ENCODE measurements at regions not wholly inside any gene's neighbourhood (a gene's known extent, or its start where the extent isn't known, plus 50 kb on each side); places are given as distances from the start of the nearest gene placed in this dataset.

GRCh38 chr18:42174909-42175308 is 219.9 kb downstream of the PIK3C3 start:
- H3K36me3 Mint-ChIP-seq (ENCODE audit: insufficient read depth, unreplicated experiment) = no peaks in the 10 kb centered on the region
- ChIA-PET CTCF (no interaction called here), POLR2A (no interaction called here)
- no peaks in the 10 kb centered on the region for H3K9me3 Mint-ChIP-seq (ENCODE audit: unreplicated experiment)
- no peak for TF ChIP-seq CTCF (IDR thresholded peaks at IDR 0.05; ENCODE audit: unreplicated experiment)
- peak; percentile 55 for DNase-seq (ENCODE audit: unreplicated experiment)
- intact Hi-C loops (cut with micrococcal nuclease) = no loop called here
- no peaks in the 10 kb centered on the region for H3K27me3 Mint-ChIP-seq (ENCODE audit: insufficient read depth, unreplicated experiment)
- no TSS peak for BruUV-seq (replicated peaks)
- no peaks in the 10 kb centered on the region for H3K4me1 Mint-ChIP-seq (ENCODE audit: insufficient read depth, unreplicated experiment)
- H3K27ac Mint-ChIP-seq (ENCODE audit: low read depth, unreplicated experiment) = no peak overlapping the region
- H3K4me3 Mint-ChIP-seq (ENCODE audit: unreplicated experiment) = no peak overlapping the region

GRCh38 chr18:42176599-42176998 is 221.6 kb downstream of the PIK3C3 start:
- ChIA-PET CTCF (no interaction called here), POLR2A (no interaction called here)
- no peak overlapping the region for H3K27ac Mint-ChIP-seq (ENCODE audit: low read depth, unreplicated experiment)
- TF ChIP-seq CTCF (IDR thresholded peaks at IDR 0.05; ENCODE audit: unreplicated experiment) = no peak
- BruUV-seq (replicated peaks) = no TSS peak
- H3K27me3 Mint-ChIP-seq (ENCODE audit: insufficient read depth, unreplicated experiment) = no peaks in the 10 kb centered on the region
- no peaks in the 10 kb centered on the region for H3K9me3 Mint-ChIP-seq (ENCODE audit: unreplicated experiment)
- H3K4me1 Mint-ChIP-seq (ENCODE audit: insufficient read depth, unreplicated experiment) = no peaks in the 10 kb centered on the region
- DNase-seq (ENCODE audit: unreplicated experiment) = no peak
- H3K4me3 Mint-ChIP-seq (ENCODE audit: unreplicated experiment) = no peak overlapping the region
- intact Hi-C loops (cut with micrococcal nuclease) = no loop called here
- no peaks in the 10 kb centered on the region for H3K36me3 Mint-ChIP-seq (ENCODE audit: insufficient read depth, unreplicated experiment)

GRCh38 chr18:42177390-42177789 is 222.4 kb downstream of the PIK3C3 start:
- Mint-ChIP-seq H3K4me1 (ENCODE audit: insufficient read depth, unreplicated experiment) (no peaks in the 10 kb centered on the region), H3K4me3 (ENCODE audit: unreplicated experiment) (no peak overlapping the region), H3K27ac (ENCODE audit: low read depth, unreplicated experiment) (no peak overlapping the region), H3K27me3 (ENCODE audit: insufficient read depth, unreplicated experiment) (no peaks in the 10 kb centered on the region), H3K36me3 (ENCODE audit: insufficient read depth, unreplicated experiment) (no peaks in the 10 kb centered on the region), H3K9me3 (ENCODE audit: unreplicated experiment) (no peaks in the 10 kb centered on the region)
- CTCF ChIA-PET = interaction anchor here (0.7 kb wide), 1 partner anchor 125 kb away, joined by 3 read pairs; no protein-coding TSS in a partner anchor
- no peak for DNase-seq (ENCODE audit: unreplicated experiment)
- POLR2A ChIA-PET = no interaction called here
- TF ChIP-seq CTCF (IDR thresholded peaks at IDR 0.05; ENCODE audit: unreplicated experiment) = no peak
- no TSS peak for BruUV-seq (replicated peaks)
- intact Hi-C loops (cut with micrococcal nuclease) = no loop called here

- Mint-ChIP-seq H3K27ac (ENCODE audit: low read depth, unreplicated experiment) (no peak overlapping the region), H3K4me1 (ENCODE audit: insufficient read depth, unreplicated experiment) (peaks cover 9% of the 10 kb centered on the region), H3K36me3 (ENCODE audit: insufficient read depth, unreplicated experiment) (no peaks in the 10 kb centered on the region), H3K27me3 (ENCODE audit: insufficient read depth, unreplicated experiment) (no peaks in the 10 kb centered on the region), H3K4me3 (ENCODE audit: unreplicated experiment) (no peak overlapping the region), H3K9me3 (ENCODE audit: unreplicated experiment) (no peaks in the 10 kb centered on the region)
- POLR2A ChIA-PET = no interaction called here
- DNase-seq (ENCODE audit: unreplicated experiment) = peak; percentile 3
- CTCF ChIA-PET = interaction anchor here (0.8 kb wide), 1 partner anchor 126 kb away, joined by 3 read pairs; no protein-coding TSS in a partner anchor
- intact Hi-C loops (cut with micrococcal nuclease) = no loop called here
- BruUV-seq (replicated peaks) = no TSS peak
- no peak for TF ChIP-seq CTCF (IDR thresholded peaks at IDR 0.05; ENCODE audit: unreplicated experiment)
Observed at GRCh38 chr18:42178376-42179080, 223.5 kb downstream of the PIK3C3 start.
